Kidney epithelial cell (primary cell): ENCODE measurements at regions not wholly inside any gene's neighbourhood (a gene's known extent, or its start where the extent isn't known, plus 50 kb on each side); places are given as distances from the start of the nearest gene placed in this dataset.

Experiments used
- DNase-seq: peaks from one replicate; pipeline ENCODE4 v3.0.0-alpha.2; 2010; ENCODE audit warnings: low read depth
- H3K27me3 ChIP-seq: 2 replicates; pipeline ENCODE4 v1.6.0; 2011; ENCODE audit warnings: low read length; ENCODE audit not compliant: control insufficient read depth, insufficient read depth
- H3K36me3 ChIP-seq: 2 replicates; pipeline ENCODE4 v1.5.1; 2011; ENCODE audit warnings: low read length; ENCODE audit not compliant: control insufficient read depth, insufficient read depth
- H3K4me3 ChIP-seq: 2 replicates; pipeline ENCODE4 v1.5.1; 2011; ENCODE audit warnings: low read depth, mild to moderate bottlenecking, control low read depth, low read length
- TF ChIP-seq, protein P1 (sequence below): IDR thresholded peaks from 2 replicates; pipeline ENCODE4 v1.5.1; 2011; ENCODE audit warnings: mild to moderate bottlenecking, moderate library complexity, low read length, control low read depth, inconsistent platforms; ENCODE audit not compliant: insufficient read depth, poor library complexity, severe bottlenecking

DNA sequence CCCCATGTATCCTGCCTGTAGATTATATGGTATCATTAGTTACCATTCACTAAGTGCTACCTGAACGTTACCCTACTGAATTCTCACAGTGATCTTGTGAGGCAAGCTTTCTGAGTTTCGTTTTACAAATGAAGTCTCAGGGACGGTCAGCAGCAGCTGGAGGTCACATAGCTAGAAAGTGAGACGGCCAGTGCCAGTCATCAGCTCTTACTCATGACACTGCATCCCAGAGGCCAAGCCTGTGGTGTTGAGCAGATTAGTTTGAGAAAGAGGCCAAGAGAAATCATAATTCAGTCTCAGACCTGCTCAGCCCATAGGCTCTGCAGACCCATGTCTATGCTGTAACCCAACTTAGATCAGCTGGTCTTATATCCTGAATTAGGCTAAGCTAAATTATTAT is 95.7 kb upstream of the EGFLAM start:
- TF ChIP-seq, protein P1, sequence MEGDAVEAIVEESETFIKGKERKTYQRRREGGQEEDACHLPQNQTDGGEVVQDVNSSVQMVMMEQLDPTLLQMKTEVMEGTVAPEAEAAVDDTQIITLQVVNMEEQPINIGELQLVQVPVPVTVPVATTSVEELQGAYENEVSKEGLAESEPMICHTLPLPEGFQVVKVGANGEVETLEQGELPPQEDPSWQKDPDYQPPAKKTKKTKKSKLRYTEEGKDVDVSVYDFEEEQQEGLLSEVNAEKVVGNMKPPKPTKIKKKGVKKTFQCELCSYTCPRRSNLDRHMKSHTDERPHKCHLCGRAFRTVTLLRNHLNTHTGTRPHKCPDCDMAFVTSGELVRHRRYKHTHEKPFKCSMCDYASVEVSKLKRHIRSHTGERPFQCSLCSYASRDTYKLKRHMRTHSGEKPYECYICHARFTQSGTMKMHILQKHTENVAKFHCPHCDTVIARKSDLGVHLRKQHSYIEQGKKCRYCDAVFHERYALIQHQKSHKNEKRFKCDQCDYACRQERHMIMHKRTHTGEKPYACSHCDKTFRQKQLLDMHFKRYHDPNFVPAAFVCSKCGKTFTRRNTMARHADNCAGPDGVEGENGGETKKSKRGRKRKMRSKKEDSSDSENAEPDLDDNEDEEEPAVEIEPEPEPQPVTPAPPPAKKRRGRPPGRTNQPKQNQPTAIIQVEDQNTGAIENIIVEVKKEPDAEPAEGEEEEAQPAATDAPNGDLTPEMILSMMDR = no peak
- peaks cover 2% of the 10 kb centered on the region for H3K27me3 ChIP-seq
- H3K36me3 ChIP-seq = no peaks in the 10 kb centered on the region
- no peak overlapping the region for H3K4me3 ChIP-seq
- no peak for DNase-seq

DNA sequence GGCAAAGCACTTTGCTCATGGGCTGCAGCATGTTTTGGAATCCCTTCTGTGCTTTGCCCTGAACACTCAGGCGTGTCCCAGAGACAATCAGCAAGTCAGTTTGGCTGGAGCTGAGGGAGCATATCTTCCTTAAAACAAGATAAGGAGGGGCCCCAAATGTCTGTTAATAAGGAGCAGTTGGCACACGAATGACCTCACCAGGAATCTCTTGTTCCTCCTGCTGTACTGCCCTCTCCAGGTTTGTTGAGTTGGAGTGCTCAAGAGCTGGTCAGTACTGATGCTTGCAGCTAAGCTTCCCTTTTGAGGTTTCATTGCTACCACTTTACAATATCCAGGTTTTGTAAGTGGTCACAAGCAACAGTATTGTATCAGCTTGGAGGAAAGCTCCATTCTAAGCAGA is 101.3 kb upstream of the EGFLAM start:
- Histone ChIP-seq H3K36me3 (no peaks in the 10 kb centered on the region), H3K27me3 (no peaks in the 10 kb centered on the region), H3K4me3 (no peak overlapping the region)
- TF ChIP-seq, protein P1 = no peak
- no peak for DNase-seq

DNA sequence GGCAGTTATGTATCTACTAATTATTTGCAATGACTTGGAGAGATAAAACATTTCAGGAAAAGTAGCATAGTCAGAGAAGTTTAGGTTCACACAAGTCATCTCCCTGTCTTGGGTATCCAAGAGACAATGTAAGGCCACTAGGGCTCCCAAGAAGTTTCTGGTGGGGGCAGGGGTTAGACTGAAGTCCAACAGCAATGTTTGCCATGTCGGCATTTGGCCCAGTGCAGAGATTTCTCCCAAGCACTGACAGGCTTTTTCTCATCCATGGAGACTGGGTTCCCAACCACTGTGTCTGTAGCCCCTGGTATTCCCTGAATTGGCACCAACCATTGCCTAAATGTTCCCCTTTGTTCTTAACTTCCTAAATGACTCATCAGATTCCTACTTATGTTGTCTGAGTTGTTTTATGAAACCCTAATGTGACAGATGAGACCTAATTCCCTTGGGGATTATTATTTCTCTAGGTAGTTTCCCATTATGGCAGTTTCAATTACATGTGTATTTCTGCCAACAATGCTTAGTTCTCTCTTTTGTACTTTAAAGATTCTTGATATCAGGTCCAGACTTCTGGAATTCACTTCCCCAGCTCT is 103.6 kb upstream of the EGFLAM start:
- no peaks in the 10 kb centered on the region for H3K36me3 ChIP-seq
- no peak for DNase-seq
- no peaks in the 10 kb centered on the region for H3K27me3 ChIP-seq
- TF ChIP-seq, protein P1 = no peak
- H3K4me3 ChIP-seq = no peak overlapping the region

DNA sequence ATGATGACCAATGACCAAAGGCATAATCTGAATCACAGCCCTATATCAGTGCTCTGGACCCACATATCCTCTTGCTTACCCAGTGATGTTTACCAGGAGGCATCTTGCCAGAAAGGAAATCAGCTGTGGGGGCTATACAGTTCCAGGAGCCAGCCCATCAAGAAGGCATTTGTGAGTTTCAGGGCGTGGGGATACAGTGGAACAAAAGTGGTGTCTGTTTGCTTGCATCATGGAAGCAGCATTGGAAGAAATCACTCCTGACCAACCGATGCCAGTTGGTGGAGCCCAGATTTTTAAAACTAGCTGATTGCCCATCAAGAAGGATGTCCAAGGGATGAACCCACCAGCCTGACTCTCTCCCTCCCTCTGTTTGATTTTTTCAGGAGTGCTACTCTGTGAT is 106.5 kb upstream of the EGFLAM start:
- DNase-seq = no peak
- TF ChIP-seq, protein P1 = no peak
- Histone ChIP-seq H3K4me3 (no peak overlapping the region), H3K27me3 (no peaks in the 10 kb centered on the region), H3K36me3 (no peaks in the 10 kb centered on the region)

DNA sequence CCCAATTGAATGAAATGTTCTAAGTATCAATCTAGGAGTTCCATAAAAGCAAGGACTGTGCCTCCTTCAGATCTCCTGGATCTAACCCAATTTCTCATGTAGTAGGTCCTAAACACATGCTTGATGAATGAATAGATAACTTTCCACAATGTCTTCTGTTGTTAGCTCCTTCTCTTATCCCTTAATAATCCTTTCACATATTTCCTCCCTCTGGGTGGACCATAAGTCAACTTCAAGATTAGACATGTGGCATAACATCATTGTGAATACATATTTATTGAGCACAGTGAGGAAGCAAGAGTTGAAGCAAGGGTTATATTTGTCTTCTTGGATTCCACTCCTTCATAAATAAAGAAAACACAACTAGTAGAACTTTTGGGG is 108.6 kb upstream of the EGFLAM start:
- no peaks in the 10 kb centered on the region for H3K27me3 ChIP-seq
- DNase-seq = no peak

More for the DNA sequence above, 108.6 kb upstream of the EGFLAM start:
- H3K4me3 ChIP-seq = no peak overlapping the region
- TF ChIP-seq, protein P1 = no peak
- no peaks in the 10 kb centered on the region for H3K36me3 ChIP-seq
